ENCODE measurements at regions not wholly inside any gene's neighbourhood (a gene's known extent, or its start where the extent isn't known, plus 50 kb on each side); places are given as distances from the start of the nearest gene placed in this dataset.

DNA sequence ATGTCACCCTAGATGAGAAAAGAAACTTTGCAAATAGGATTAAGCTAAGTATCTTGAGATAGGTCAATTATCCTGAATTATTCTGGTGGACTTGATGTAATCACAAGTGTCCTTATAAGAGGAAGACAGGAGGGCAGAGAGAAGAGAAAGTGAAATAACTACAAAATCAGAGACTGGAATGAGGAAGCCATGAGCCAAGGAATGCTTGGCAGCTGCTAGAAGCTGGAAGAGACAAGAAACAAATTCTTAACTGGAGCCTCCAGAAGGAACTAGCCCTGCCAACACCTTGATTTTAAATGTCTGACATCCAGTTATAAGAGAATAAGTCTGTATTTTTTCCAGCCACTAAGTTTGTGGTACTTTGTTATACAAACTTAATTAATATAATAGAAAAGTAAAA, 480.0 kb downstream of the NR2F1-AS1 start:
- TF ChIP-seq, protein P1, sequence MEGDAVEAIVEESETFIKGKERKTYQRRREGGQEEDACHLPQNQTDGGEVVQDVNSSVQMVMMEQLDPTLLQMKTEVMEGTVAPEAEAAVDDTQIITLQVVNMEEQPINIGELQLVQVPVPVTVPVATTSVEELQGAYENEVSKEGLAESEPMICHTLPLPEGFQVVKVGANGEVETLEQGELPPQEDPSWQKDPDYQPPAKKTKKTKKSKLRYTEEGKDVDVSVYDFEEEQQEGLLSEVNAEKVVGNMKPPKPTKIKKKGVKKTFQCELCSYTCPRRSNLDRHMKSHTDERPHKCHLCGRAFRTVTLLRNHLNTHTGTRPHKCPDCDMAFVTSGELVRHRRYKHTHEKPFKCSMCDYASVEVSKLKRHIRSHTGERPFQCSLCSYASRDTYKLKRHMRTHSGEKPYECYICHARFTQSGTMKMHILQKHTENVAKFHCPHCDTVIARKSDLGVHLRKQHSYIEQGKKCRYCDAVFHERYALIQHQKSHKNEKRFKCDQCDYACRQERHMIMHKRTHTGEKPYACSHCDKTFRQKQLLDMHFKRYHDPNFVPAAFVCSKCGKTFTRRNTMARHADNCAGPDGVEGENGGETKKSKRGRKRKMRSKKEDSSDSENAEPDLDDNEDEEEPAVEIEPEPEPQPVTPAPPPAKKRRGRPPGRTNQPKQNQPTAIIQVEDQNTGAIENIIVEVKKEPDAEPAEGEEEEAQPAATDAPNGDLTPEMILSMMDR (conservative IDR thresholded peaks at IDR 0.05 in 1 of 2, IDR thresholded peaks at IDR 0.05 in 1 of 2; ENCODE audit: low read depth in 1 of 2, low read length in 2 of 2) = no peak
- no peak for TF ChIP-seq EZH2 (IDR thresholded peaks at IDR 0.05; ENCODE audit: low read length, missing control alignments)

Data from fibroblast of lung (primary cell).